Endothelial cell of umbilical vein (primary cell): ENCODE measurements at regions not wholly inside any gene's neighbourhood (a gene's known extent, or its start where the extent isn't known, plus 50 kb on each side); places are given as distances from the start of the nearest gene placed in this dataset.

ENCODE experiments used
- BruUV-seq: library from RNA; stranded (reverse); fragments of 400-500 nt; replicated peaks from 2 replicates; lab custom pipeline; 2021; lab: Mats Ljungman, UMichigan
- CTCF ChIA-PET: fragments of 300-600, 350-600 bp; sonication (Branson Sonifier 250); formaldehyde crosslinking; loops from one replicate; lab custom pipeline; 2021; ENCODE audit warnings: antibody characterized with exemption, inconsistent platforms; lab: Charles Lee
- POLR2A ChIA-PET: fragments of 300-600, 350-600 bp; sonication (Branson Sonifier 250); formaldehyde crosslinking; loops from one replicate; lab custom pipeline; 2021; ENCODE audit warnings: antibody characterized with exemption, inconsistent platforms; lab: Charles Lee
- DNase-seq: peaks from one replicate; pipeline ENCODE4 v3.0.0-alpha.2; 2011; ENCODE audit warnings: low read depth, low spot score
- FAIRE-seq: peaks from 2 replicates; lab custom pipeline; 2011; peaks lifted over from hg19 to GRCh38; lab: Jason Lieb, UNC
- H2AFZ ChIP-seq: 2 replicates; pipeline ENCODE4 v1.6.0; 2012; ENCODE audit warnings: low read depth, low read length, control low read depth, inconsistent platforms
- H3K27ac ChIP-seq: 2 replicates; pipeline ENCODE4 v1.5.1; 2011; ENCODE audit warnings: low read depth, mild to moderate bottlenecking, control low read depth, low read length, moderate library complexity; ENCODE audit not compliant: insufficient read depth
- H3K27me3 ChIP-seq, 2 experiments: 2 replicates each; pipeline versions ENCODE4 v1.6.0 to v1.6.1; 2011; ENCODE audit warnings: low read length in 2 of 2, mixed read lengths in 1 of 2; ENCODE audit not compliant: control insufficient read depth in 2 of 2, insufficient read depth in 2 of 2
- H3K36me3 ChIP-seq, 2 experiments: 2 replicates in 1 of 2; 3 replicates in 1 of 2; pipeline ENCODE4 v1.5.1; 2011; ENCODE audit warnings: low read length in 2 of 2, mild to moderate bottlenecking in 1 of 2, moderate library complexity in 1 of 2; ENCODE audit not compliant: control insufficient read depth in 2 of 2, insufficient read depth in 2 of 2; ENCODE audit errors: extremely low read depth in 1 of 2
- H3K4me1 ChIP-seq: 3 replicates; pipeline ENCODE4 v1.5.1; 2011; ENCODE audit warnings: mild to moderate bottlenecking, low read length; ENCODE audit not compliant: control insufficient read depth, insufficient read depth; ENCODE audit errors: extremely low read depth
- H3K4me2 ChIP-seq: 2 replicates; pipeline ENCODE4 v1.6.1; 2011; ENCODE audit warnings: low read length, control low read depth, mixed read lengths; ENCODE audit not compliant: insufficient read depth
- H3K4me3 ChIP-seq, 3 experiments: fragments of 200-600 bp in 1 of 3; sonication (generic), shearing (Covaris generic) in 1 of 3; replicated peaks in 1 of 3; 2 replicates each; pipeline ENCODE4 v1.5.1; 2011 to 2016; ENCODE audit warnings: control low read depth in 3 of 3, low read length in 3 of 3, mild to moderate bottlenecking in 2 of 3, inconsistent platforms in 1 of 3, low read depth in 1 of 3, moderate library complexity in 1 of 3; ENCODE audit not compliant: insufficient read depth in 1 of 3
- H3K79me2 ChIP-seq: 2 replicates; pipeline ENCODE4 v1.6.0; 2012; ENCODE audit warnings: low read length, inconsistent platforms; ENCODE audit not compliant: control insufficient read depth, insufficient read depth
- H3K9ac ChIP-seq: replicated peaks from 2 replicates; pipeline ENCODE3; 2011; ENCODE audit warnings: low read length, control low read depth; ENCODE audit not compliant: insufficient read depth; ENCODE audit errors: extremely low read depth
- H3K9me1 ChIP-seq: replicated peaks from 3 replicates; pipeline ENCODE4 v1.6.0; 2011; ENCODE audit warnings: mild to moderate bottlenecking, low read length; ENCODE audit not compliant: control insufficient read depth, insufficient read depth; ENCODE audit errors: extremely low read depth
- H3K9me3 ChIP-seq: replicated peaks from 2 replicates; pipeline ENCODE4 v1.5.1; 2012; ENCODE audit warnings: low read length, inconsistent platforms; ENCODE audit not compliant: control insufficient read depth, insufficient read depth
- H4K20me1 ChIP-seq: replicated peaks from 2 replicates; pipeline ENCODE3; 2011; ENCODE audit warnings: mild to moderate bottlenecking, low read length; ENCODE audit not compliant: control insufficient read depth, insufficient read depth; ENCODE audit errors: extremely low read depth
- EZH2 ChIP-seq: IDR thresholded peaks from 2 replicates; pipeline ENCODE4 v1.6.1; 2012; ENCODE audit warnings: borderline replicate concordance, low read depth, mild to moderate bottlenecking, moderate library complexity, low read length, inconsistent platforms; ENCODE audit not compliant: severe bottlenecking
- FOS ChIP-seq: IDR thresholded peaks from 2 replicates; pipeline ENCODE4 v1.6.1; 2011; ENCODE audit warnings: mild to moderate bottlenecking, low read length, moderate library complexity, borderline replicate concordance; ENCODE audit not compliant: insufficient read depth
- GATA2 ChIP-seq: IDR thresholded peaks from 2 replicates; pipeline ENCODE4 v1.7.0; 2011; ENCODE audit warnings: low read depth, mild to moderate bottlenecking, moderate library complexity, mixed read lengths, low read length; ENCODE audit not compliant: insufficient read length, insufficient read depth
- JUN ChIP-seq: IDR thresholded peaks from 2 replicates; pipeline ENCODE4 v1.6.1; 2011; ENCODE audit warnings: borderline replicate concordance, low read depth; ENCODE audit not compliant: insufficient read length, insufficient read depth
- MYC ChIP-seq: IDR thresholded peaks from one replicate; pipeline ENCODE4 v1.6.1; 2011; ENCODE audit warnings: mild to moderate bottlenecking, low read depth, low read length
- POLR2A ChIP-seq: IDR thresholded peaks from 2 replicates; pipeline ENCODE4 v1.6.1; 2012; ENCODE audit warnings: low read depth, mild to moderate bottlenecking, control low read depth, low read length
- POLR2AphosphoS5 ChIP-seq: IDR thresholded peaks from 2 replicates; pipeline ENCODE4 v1.6.1; 2012; ENCODE audit warnings: low read depth, mild to moderate bottlenecking, control low read depth, low read length, moderate library complexity; ENCODE audit not compliant: insufficient read depth
- dilution Hi-C: fragments of 300-500 bp; cut with MboI; formaldehyde crosslinking; loops from one replicate; pipeline ENCODE4 v1.15.0; 2019; ENCODE audit warnings: low sequenced_read_pairs; ENCODE audit not compliant: extremely low pct_ligation_motif_present
- intact Hi-C: fragments of 100-400 bp; cut with micrococcal nuclease; formaldehyde crosslinking; loops from one replicate; pipeline ENCODE4 v1.10.0; 2022
- TF ChIP-seq, protein P1 (sequence below), 2 donors: IDR thresholded peaks; 1 replicate in 1 of 2; 2 replicates in 1 of 2; pipeline ENCODE4 v1.5.1; 2011; ENCODE audit warnings: low read length in 2 of 2, mild to moderate bottlenecking in 2 of 2, moderate library complexity in 2 of 2, control low read depth in 1 of 2, inconsistent platforms in 1 of 2, low read depth in 1 of 2; ENCODE audit not compliant: insufficient read depth in 1 of 2; ENCODE audit errors: extremely low read depth in 1 of 2
- TF ChIP-seq, protein P2 (sequence below): IDR thresholded peaks from 2 replicates; pipeline ENCODE4 v1.6.1; 2011; ENCODE audit not compliant: insufficient read depth, insufficient read length

GRCh38 chr6:1087154-1087843, 224.6 kb upstream of the FOXQ1 start:
- dilution Hi-C loops (no loop called here), intact Hi-C loops (no loop called here)
- Histone ChIP-seq H3K9me3 (no peaks in the 10 kb centered on the region), H3K27ac (no peak overlapping the region), H2AFZ (no peak overlapping the region), H3K4me3 (no peak overlapping the region), H3K9me1 (no peaks in the 10 kb centered on the region), H3K79me2 (no peaks in the 10 kb centered on the region), H3K4me2 (no peak overlapping the region), H3K27me3 (no peaks in the 10 kb centered on the region), H4K20me1 (no peaks in the 10 kb centered on the region), H3K36me3 (no peaks in the 10 kb centered on the region), H3K9ac (no peak overlapping the region), H3K4me1 (no peaks in the 10 kb centered on the region)
- no peak for TF ChIP-seq FOS
- no peak for TF ChIP-seq GATA2
- TF ChIP-seq, protein P1, sequence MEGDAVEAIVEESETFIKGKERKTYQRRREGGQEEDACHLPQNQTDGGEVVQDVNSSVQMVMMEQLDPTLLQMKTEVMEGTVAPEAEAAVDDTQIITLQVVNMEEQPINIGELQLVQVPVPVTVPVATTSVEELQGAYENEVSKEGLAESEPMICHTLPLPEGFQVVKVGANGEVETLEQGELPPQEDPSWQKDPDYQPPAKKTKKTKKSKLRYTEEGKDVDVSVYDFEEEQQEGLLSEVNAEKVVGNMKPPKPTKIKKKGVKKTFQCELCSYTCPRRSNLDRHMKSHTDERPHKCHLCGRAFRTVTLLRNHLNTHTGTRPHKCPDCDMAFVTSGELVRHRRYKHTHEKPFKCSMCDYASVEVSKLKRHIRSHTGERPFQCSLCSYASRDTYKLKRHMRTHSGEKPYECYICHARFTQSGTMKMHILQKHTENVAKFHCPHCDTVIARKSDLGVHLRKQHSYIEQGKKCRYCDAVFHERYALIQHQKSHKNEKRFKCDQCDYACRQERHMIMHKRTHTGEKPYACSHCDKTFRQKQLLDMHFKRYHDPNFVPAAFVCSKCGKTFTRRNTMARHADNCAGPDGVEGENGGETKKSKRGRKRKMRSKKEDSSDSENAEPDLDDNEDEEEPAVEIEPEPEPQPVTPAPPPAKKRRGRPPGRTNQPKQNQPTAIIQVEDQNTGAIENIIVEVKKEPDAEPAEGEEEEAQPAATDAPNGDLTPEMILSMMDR (IDR thresholded peaks at IDR 0.05; ENCODE audit: extremely low read depth in 1 of 2, insufficient read depth in 1 of 2, low read depth in 1 of 2, low read length in 2 of 2): no peak
- TF ChIP-seq, protein P2, sequence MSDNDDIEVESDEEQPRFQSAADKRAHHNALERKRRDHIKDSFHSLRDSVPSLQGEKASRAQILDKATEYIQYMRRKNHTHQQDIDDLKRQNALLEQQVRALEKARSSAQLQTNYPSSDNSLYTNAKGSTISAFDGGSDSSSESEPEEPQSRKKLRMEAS: no peak
- no peak for TF ChIP-seq MYC
- no peak for TF ChIP-seq POLR2AphosphoS5
- TF ChIP-seq EZH2: no peak
- TF ChIP-seq JUN: no peak
- TF ChIP-seq POLR2A: no peak
- CTCF ChIA-PET: no interaction called here
- no TSS peak for BruUV-seq
- POLR2A ChIA-PET: no interaction called here
- FAIRE-seq (no peak), DNase-seq (no peak)
